Left ventricle myocardium inferior (tissue), 1 donor: ENCODE measurements at regions not wholly inside any gene's neighbourhood (a gene's known extent, or its start where the extent isn't known, plus 50 kb on each side); places are given as distances from the start of the nearest gene placed in this dataset.

ENCODE experiments used
- DNase-seq: peaks from one replicate; pipeline ENCODE4 v3.0.0-alpha.2; 2020
- H3K27ac ChIP-seq: fragments of 200-600 bp; replicated peaks from 2 replicates; pipeline ENCODE4 v1.8.0; 2021
- H3K27me3 ChIP-seq: fragments of 200-600 bp; 2 replicates; pipeline ENCODE4 v1.8.0; 2021; ENCODE audit warnings: low read depth
- H3K36me3 ChIP-seq: fragments of 200-600 bp; 2 replicates; pipeline ENCODE4 v1.8.0; 2021
- H3K4me1 ChIP-seq: fragments of 200-600 bp; 2 replicates; pipeline ENCODE4 v1.8.0; 2021
- H3K4me3 ChIP-seq: fragments of 200-600 bp; 2 replicates; pipeline ENCODE4 v1.8.0; 2021; ENCODE audit warnings: mild to moderate bottlenecking, moderate library complexity
- H3K9me3 ChIP-seq: fragments of 200-600 bp; replicated peaks from 2 replicates; pipeline ENCODE4 v1.8.0; 2021
- CTCF ChIP-seq: fragments of 200-600 bp; IDR thresholded peaks from 2 replicates; pipeline ENCODE4 v1.8.0; 2021; ENCODE audit warnings: antibody characterized with exemption, mild to moderate bottlenecking, borderline replicate concordance
- intact Hi-C: fragments of 100-400 bp; cut with micrococcal nuclease; formaldehyde crosslinking; loops from one replicate; pipeline ENCODE4 v1.11.0; 2022
- donor health status: DM: no; HTN: yes; CAD: no; lungs with severe emphysema.

GRCh38 chr13:109684824-109685202 is 101.6 kb downstream of the IRS2 start:
- Histone ChIP-seq H3K4me1 (peaks cover 18% of the 10 kb centered on the region), H3K36me3 (no peaks in the 10 kb centered on the region), H3K9me3 (no peaks in the 10 kb centered on the region), H3K27ac (peak overlapping the region; percentile 64), H3K27me3 (peaks cover 37% of the 10 kb centered on the region), H3K4me3 (peak overlapping the region; percentile 52)
- DNase-seq = peak; percentile 30
- no peak for TF ChIP-seq CTCF
- intact Hi-C loops = no loop called here

- Histone ChIP-seq H3K9me3 (no peaks in the 10 kb centered on the region), H3K4me3 (peak overlapping the region; percentile 52), H3K36me3 (no peaks in the 10 kb centered on the region), H3K4me1 (peaks cover 18% of the 10 kb centered on the region), H3K27me3 (peaks cover 37% of the 10 kb centered on the region), H3K27ac (peak overlapping the region; percentile 64)
- DNase-seq = no peak
- no peak for TF ChIP-seq CTCF
- intact Hi-C loops = no loop called here
Measured at GRCh38 chr13:109684084-109684823, 102.1 kb downstream of the IRS2 start.

- H3K4me3 ChIP-seq = no peak overlapping the region
- H3K27me3 ChIP-seq = peaks cover 37% of the 10 kb centered on the region
- intact Hi-C loops = no loop called here
- no peaks in the 10 kb centered on the region for H3K36me3 ChIP-seq
- no peaks in the 10 kb centered on the region for H3K9me3 ChIP-seq
- no peak for TF ChIP-seq CTCF
- peaks cover 18% of the 10 kb centered on the region for H3K4me1 ChIP-seq
- H3K27ac ChIP-seq = no peak overlapping the region
- no peak for DNase-seq
Measured at GRCh38 chr13:109682534-109683244, 103.7 kb downstream of the IRS2 start.

- intact Hi-C loops = no loop called here
- Histone ChIP-seq H3K9me3 (no peaks in the 10 kb centered on the region), H3K4me1 (peaks cover 18% of the 10 kb centered on the region), H3K27ac (no peak overlapping the region), H3K36me3 (no peaks in the 10 kb centered on the region), H3K27me3 (peaks cover 52% of the 10 kb centered on the region), H3K4me3 (no peak overlapping the region)
- DNase-seq = no peak
- no peak for TF ChIP-seq CTCF
Measured at GRCh38 chr13:109680930-109681329, 105.5 kb downstream of the IRS2 start.

GRCh38 chr13:109680288-109680687 is 106.1 kb downstream of the IRS2 start:
- H3K27ac ChIP-seq = no peak overlapping the region
- no peaks in the 10 kb centered on the region for H3K36me3 ChIP-seq
- H3K9me3 ChIP-seq = no peaks in the 10 kb centered on the region
- H3K4me1 ChIP-seq = peaks cover 13% of the 10 kb centered on the region
- intact Hi-C loops = no loop called here
- H3K27me3 ChIP-seq = peaks cover 58% of the 10 kb centered on the region
- no peak for TF ChIP-seq CTCF
- H3K4me3 ChIP-seq = no peak overlapping the region
- DNase-seq = no peak
